DOHH2 (cell line): ENCODE measurements at regions not wholly inside any gene's neighbourhood (a gene's known extent, or its start where the extent isn't known, plus 50 kb on each side); places are given as distances from the start of the nearest gene placed in this dataset.

Experiments used
- H3F3A ChIP-seq: fragments of 200-600 bp; sonication (generic), shearing (Covaris generic); 2 replicates; pipeline ENCODE4 v1.6.0; 2016; ENCODE audit warnings: antibody characterized with exemption, mild to moderate bottlenecking; ENCODE audit not compliant: control insufficient read depth, insufficient read depth
- H3K27ac ChIP-seq: fragments of 200-600 bp; sonication (generic); 2 replicates; pipeline ENCODE4 v1.5.1; 2014; ENCODE audit warnings: low read depth, mild to moderate bottlenecking, low read length, moderate library complexity
- H3K27me3 ChIP-seq: fragments of 200-600 bp; sonication (generic); 2 replicates; pipeline ENCODE4 v1.6.1; 2014; ENCODE audit warnings: mild to moderate bottlenecking, low read length, mixed read lengths; ENCODE audit not compliant: control insufficient read depth
- H3K36me3 ChIP-seq: fragments of 200-600 bp; sonication (generic); 2 replicates; pipeline ENCODE4 v1.6.1; 2014; ENCODE audit warnings: mild to moderate bottlenecking, low read length, moderate library complexity, mixed read lengths; ENCODE audit not compliant: control insufficient read depth
- H3K4me1 ChIP-seq: fragments of 200-600 bp; sonication (generic); 2 replicates; pipeline ENCODE4 v1.6.1; 2014; ENCODE audit warnings: mild to moderate bottlenecking, low read length, mixed read lengths; ENCODE audit not compliant: control insufficient read depth
- H3K4me2 ChIP-seq: fragments of 200-600 bp; sonication (generic); 2 replicates; pipeline ENCODE4 v1.6.0; 2014; ENCODE audit warnings: mild to moderate bottlenecking, low read length, moderate library complexity
- H3K4me3 ChIP-seq: fragments of 200-600 bp; sonication (generic); 2 replicates; pipeline ENCODE4 v1.5.1; 2014; ENCODE audit warnings: mild to moderate bottlenecking, low read length, mixed read lengths
- H3K79me2 ChIP-seq: fragments of 200-600 bp; sonication (generic); 2 replicates; pipeline ENCODE4 v1.6.1; 2014; ENCODE audit warnings: mild to moderate bottlenecking, low read length, mixed read lengths; ENCODE audit not compliant: control insufficient read depth
- H3K9me2 ChIP-seq: fragments of 200-600 bp; sonication (generic); replicated peaks from 2 replicates; pipeline ENCODE4 v1.6.1; 2014; ENCODE audit warnings: mild to moderate bottlenecking, low read length, mixed read lengths; ENCODE audit not compliant: control insufficient read depth
- H3K9me3 ChIP-seq: fragments of 200-600 bp; sonication (generic); 2 replicates; pipeline ENCODE4 v1.6.1; 2014; ENCODE audit warnings: antibody characterized with exemption, low read length, mixed read lengths; ENCODE audit not compliant: control insufficient read depth, insufficient read depth
- H4K20me1 ChIP-seq: fragments of 200-600 bp; sonication (generic); 2 replicates; pipeline ENCODE4 v1.6.0; 2014; ENCODE audit warnings: low read depth, mild to moderate bottlenecking, antibody characterized with exemption, low read length, moderate library complexity; ENCODE audit not compliant: control insufficient read depth, insufficient read depth
- CTCF ChIP-seq: fragments of 200-600 bp; sonication (generic); IDR thresholded peaks from one replicate; pipeline ENCODE4 v1.5.1; 2014; ENCODE audit warnings: antibody characterized with exemption, mild to moderate bottlenecking, low read depth, low read length; ENCODE audit not compliant: poor library complexity, severe bottlenecking
- EZH2phosphoT487 ChIP-seq: fragments of 200-600 bp; sonication (generic); IDR thresholded peaks from 2 replicates; pipeline ENCODE4 v1.6.1; 2017; ENCODE audit warnings: borderline replicate concordance, mild to moderate bottlenecking, antibody characterized with exemption, low read length, moderate library complexity, mixed read lengths

DNA sequence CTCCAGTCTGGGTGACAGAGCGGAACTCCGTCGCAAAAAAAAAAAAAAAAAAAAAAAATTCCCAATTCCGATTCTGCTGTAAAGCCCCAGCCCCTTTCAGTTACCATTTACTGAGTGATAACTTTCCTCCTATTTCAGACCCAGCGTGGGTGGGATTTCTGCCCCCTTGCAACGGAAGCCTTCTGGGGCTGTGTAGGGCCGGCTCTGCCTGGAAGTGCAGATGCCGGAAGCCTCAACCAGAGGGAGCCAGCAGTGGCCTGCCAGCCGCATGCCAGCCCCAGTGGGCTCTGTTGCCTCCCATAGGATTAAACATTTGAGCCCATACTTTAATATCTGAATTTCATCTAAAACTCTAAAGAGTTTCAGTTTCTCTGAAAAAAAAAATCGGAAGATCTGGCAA, 60.0 kb upstream of the NUP50 start:
- H4K20me1 ChIP-seq, result no peaks in the 10 kb centered on the region
- H3K4me1 ChIP-seq, result peaks cover 23% of the 10 kb centered on the region
- H3K27ac ChIP-seq, result no peak overlapping the region
- no peaks in the 10 kb centered on the region for H3K9me2 ChIP-seq
- H3K4me2 ChIP-seq, result no peak overlapping the region
- H3K9me3 ChIP-seq, result no peaks in the 10 kb centered on the region
- H3K27me3 ChIP-seq, result no peaks in the 10 kb centered on the region
- H3K36me3 ChIP-seq, result no peaks in the 10 kb centered on the region
- no peaks in the 10 kb centered on the region; the same call in 1 of the 2 replicates for H3F3A ChIP-seq
- no peaks in the 10 kb centered on the region for H3K79me2 ChIP-seq
- H3K4me3 ChIP-seq, result no peak overlapping the region
- TF ChIP-seq EZH2phosphoT487 (no peak), CTCF (no peak)

- Histone ChIP-seq H3K27ac (no peak overlapping the region), H3K9me3 (no peaks in the 10 kb centered on the region), H3K79me2 (no peaks in the 10 kb centered on the region), H4K20me1 (no peaks in the 10 kb centered on the region), H3K4me1 (peaks cover 22% of the 10 kb centered on the region), H3F3A (no peaks in the 10 kb centered on the region; the same call in 1 of the 2 replicates), H3K27me3 (no peaks in the 10 kb centered on the region), H3K4me3 (no peak overlapping the region), H3K9me2 (no peaks in the 10 kb centered on the region), H3K36me3 (no peaks in the 10 kb centered on the region), H3K4me2 (no peak overlapping the region)
- TF ChIP-seq EZH2phosphoT487 (no peak), CTCF (no peak)
These were observed 59.4 kb upstream of the NUP50 start for GRCh38 chr22:45104313-45104712.

GRCh38 chr22:45105281-45105702, 58.4 kb upstream of the NUP50 start:
- no peaks in the 10 kb centered on the region for H3K36me3 ChIP-seq
- no peaks in the 10 kb centered on the region for H4K20me1 ChIP-seq
- H3K27me3 ChIP-seq, result no peaks in the 10 kb centered on the region
- H3K9me2 ChIP-seq, result no peaks in the 10 kb centered on the region
- no peaks in the 10 kb centered on the region for H3K79me2 ChIP-seq
- H3F3A ChIP-seq, result no peaks in the 10 kb centered on the region; the same call in 1 of the 2 replicates
- peaks cover 22% of the 10 kb centered on the region for H3K4me1 ChIP-seq
- H3K9me3 ChIP-seq, result no peaks in the 10 kb centered on the region
- no peak for TF ChIP-seq CTCF
- no peak for TF ChIP-seq EZH2phosphoT487
- no peak overlapping the region for H3K27ac ChIP-seq
- no peak overlapping the region for H3K4me3 ChIP-seq
- no peak overlapping the region for H3K4me2 ChIP-seq
